ENCODE measurements at regions not wholly inside any gene's neighbourhood (a gene's known extent, or its start where the extent isn't known, plus 50 kb on each side); places are given as distances from the start of the nearest gene placed in this dataset.

DNA sequence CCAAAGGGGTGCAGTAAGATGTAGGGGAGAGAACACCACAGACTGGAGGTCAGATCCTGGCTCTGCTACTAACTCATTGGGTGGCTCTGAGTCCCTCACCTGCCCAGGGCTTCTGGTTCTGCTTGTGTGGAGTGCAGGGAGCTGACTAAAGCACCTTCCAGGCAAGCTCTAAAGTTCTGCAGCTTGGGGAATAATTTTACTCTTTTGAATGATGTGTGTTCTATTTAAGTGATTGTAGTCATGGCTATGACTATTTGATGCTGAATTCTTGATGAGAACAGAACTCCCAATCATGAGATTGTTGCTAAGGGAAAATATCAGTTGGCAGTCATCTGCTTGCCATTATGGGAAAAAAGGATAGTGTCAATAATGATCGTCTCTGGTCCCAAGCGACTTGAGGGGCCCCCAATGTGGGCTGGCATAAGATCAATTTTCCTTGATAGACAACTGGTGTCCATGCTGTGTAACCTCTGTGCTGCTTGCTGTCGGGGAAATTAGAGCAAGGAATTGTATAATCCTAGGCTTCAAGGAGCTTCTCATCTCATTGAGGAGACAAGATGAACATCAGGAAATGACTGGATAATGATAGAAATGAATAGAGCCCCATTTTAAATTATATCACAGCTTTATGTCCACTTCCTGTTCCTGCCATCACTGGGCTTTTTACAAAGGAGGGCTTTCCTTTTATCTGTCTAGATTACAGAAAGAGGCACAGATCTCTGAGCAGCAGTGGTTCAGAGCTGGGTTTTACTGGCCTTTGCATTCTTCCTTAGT, 131.7 kb downstream of the SLC4A3 start:
- Mint-ChIP-seq H3K4me3 (ENCODE audit: low read depth) (no peak overlapping the region), H3K4me1 (ENCODE audit: low read depth) (no peaks in the 10 kb centered on the region), H3K27me3 (peaks cover 29% of the 10 kb centered on the region), H3K27ac (no peak overlapping the region), H3K9me3 (ENCODE audit: low read depth) (no peaks in the 10 kb centered on the region), H3K36me3 (ENCODE audit: insufficient read depth) (no peaks in the 10 kb centered on the region)
- DNase-seq (ENCODE audit: low spot score, unreplicated experiment) = no peak
- TF ChIP-seq, protein P1, sequence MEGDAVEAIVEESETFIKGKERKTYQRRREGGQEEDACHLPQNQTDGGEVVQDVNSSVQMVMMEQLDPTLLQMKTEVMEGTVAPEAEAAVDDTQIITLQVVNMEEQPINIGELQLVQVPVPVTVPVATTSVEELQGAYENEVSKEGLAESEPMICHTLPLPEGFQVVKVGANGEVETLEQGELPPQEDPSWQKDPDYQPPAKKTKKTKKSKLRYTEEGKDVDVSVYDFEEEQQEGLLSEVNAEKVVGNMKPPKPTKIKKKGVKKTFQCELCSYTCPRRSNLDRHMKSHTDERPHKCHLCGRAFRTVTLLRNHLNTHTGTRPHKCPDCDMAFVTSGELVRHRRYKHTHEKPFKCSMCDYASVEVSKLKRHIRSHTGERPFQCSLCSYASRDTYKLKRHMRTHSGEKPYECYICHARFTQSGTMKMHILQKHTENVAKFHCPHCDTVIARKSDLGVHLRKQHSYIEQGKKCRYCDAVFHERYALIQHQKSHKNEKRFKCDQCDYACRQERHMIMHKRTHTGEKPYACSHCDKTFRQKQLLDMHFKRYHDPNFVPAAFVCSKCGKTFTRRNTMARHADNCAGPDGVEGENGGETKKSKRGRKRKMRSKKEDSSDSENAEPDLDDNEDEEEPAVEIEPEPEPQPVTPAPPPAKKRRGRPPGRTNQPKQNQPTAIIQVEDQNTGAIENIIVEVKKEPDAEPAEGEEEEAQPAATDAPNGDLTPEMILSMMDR (IDR thresholded peaks at IDR 0.05; ENCODE audit: unreplicated experiment) = no peak

DNA sequence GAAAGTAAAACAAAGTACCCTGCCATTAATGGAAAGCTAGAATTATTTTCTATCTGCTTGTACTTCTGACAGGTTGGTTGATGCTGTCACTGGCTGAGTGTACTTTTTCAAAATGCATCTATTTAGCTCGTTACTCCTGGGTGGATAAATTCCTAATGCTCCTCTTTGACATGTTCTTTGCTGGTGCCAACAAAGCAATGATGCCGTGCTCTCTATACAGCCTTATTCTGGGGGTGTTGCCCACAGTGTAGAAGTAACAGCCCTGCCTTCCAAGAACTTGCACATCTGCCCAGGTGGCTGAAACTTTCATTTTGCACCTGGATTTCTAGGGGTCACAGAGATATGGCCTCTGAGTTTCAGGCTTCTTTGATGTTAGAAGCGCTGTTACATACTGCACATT, 132.4 kb downstream of the SLC4A3 start:
- DNase-seq (ENCODE audit: low spot score, unreplicated experiment) = no peak
- H3K4me1 Mint-ChIP-seq (ENCODE audit: low read depth) = no peaks in the 10 kb centered on the region
- H3K9me3 Mint-ChIP-seq (ENCODE audit: low read depth) = no peaks in the 10 kb centered on the region
- no peak overlapping the region for H3K4me3 Mint-ChIP-seq (ENCODE audit: low read depth)
- no peak overlapping the region for H3K27ac Mint-ChIP-seq
- TF ChIP-seq, protein P1 (IDR thresholded peaks at IDR 0.05; ENCODE audit: unreplicated experiment) = no peak
- no peaks in the 10 kb centered on the region for H3K36me3 Mint-ChIP-seq (ENCODE audit: insufficient read depth)
- peaks cover 30% of the 10 kb centered on the region for H3K27me3 Mint-ChIP-seq

DNA sequence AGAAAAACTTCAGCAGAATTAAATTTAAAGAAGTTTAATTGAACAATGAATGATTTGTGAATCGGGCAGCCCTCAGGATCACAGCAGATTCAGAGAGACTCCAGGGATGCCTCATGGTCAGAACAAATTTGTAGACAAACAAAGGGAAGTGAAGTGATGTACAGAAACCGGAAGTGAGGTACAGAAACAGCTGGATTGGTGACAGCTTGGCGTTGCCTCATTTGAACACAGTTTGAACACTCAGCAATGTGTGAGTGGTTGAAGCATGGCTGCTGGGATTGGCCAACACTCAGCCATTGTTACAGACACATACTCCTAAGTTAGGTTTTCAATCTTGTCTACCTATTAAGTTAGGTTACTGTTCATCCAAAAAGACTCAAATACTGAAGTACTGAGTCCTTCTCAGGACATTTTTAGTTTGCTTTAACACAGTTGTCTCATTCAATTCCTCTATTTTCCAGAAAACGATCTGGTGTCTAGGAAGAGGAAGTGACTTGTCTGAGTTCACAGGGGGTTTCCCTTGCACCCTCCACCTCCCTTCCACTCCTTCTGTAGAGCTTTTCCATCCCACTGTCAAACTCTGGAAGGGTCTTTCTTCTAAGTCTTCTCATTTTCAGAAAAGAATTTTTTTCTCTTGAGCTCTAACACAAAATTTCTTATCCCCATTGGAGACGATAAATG, 137.9 kb downstream of the SLC4A3 start:
- Mint-ChIP-seq H3K4me1 (ENCODE audit: low read depth) (no peaks in the 10 kb centered on the region), H3K36me3 (ENCODE audit: insufficient read depth) (no peaks in the 10 kb centered on the region), H3K27ac (no peak overlapping the region), H3K9me3 (ENCODE audit: low read depth) (no peaks in the 10 kb centered on the region), H3K27me3 (peaks cover 20% of the 10 kb centered on the region), H3K4me3 (ENCODE audit: low read depth) (no peak overlapping the region)
- TF ChIP-seq, protein P1 (IDR thresholded peaks at IDR 0.05; ENCODE audit: unreplicated experiment) = no peak
- DNase-seq (ENCODE audit: low spot score, unreplicated experiment) = no peak

DNA sequence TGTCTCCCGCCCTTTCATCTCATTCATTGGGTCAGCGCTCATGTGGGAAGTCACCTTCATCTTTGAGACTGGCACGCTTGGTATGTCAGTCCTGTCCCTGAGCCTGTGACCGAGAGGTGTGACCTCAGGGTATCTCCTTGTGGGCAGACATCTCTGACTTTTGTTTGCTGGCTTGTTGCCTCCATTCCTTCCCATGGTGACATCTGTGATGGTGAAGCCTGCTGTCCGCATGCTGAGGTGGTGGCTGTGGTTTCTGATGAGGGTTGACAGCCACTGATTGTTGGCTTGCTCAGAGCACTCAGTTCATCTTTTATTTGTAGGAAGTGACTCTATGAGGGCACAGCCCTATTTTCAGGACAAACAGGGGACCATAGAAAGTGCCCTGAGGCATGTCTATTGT, 139.2 kb downstream of the SLC4A3 start:
- Mint-ChIP-seq H3K9me3 (ENCODE audit: low read depth) (no peaks in the 10 kb centered on the region), H3K27me3 (peaks cover 12% of the 10 kb centered on the region), H3K36me3 (ENCODE audit: insufficient read depth) (no peaks in the 10 kb centered on the region), H3K27ac (no peak overlapping the region), H3K4me1 (ENCODE audit: low read depth) (no peaks in the 10 kb centered on the region), H3K4me3 (ENCODE audit: low read depth) (no peak overlapping the region)
- TF ChIP-seq, protein P1 (IDR thresholded peaks at IDR 0.05; ENCODE audit: unreplicated experiment) = no peak
- DNase-seq (ENCODE audit: low spot score, unreplicated experiment) = no peak

DNA sequence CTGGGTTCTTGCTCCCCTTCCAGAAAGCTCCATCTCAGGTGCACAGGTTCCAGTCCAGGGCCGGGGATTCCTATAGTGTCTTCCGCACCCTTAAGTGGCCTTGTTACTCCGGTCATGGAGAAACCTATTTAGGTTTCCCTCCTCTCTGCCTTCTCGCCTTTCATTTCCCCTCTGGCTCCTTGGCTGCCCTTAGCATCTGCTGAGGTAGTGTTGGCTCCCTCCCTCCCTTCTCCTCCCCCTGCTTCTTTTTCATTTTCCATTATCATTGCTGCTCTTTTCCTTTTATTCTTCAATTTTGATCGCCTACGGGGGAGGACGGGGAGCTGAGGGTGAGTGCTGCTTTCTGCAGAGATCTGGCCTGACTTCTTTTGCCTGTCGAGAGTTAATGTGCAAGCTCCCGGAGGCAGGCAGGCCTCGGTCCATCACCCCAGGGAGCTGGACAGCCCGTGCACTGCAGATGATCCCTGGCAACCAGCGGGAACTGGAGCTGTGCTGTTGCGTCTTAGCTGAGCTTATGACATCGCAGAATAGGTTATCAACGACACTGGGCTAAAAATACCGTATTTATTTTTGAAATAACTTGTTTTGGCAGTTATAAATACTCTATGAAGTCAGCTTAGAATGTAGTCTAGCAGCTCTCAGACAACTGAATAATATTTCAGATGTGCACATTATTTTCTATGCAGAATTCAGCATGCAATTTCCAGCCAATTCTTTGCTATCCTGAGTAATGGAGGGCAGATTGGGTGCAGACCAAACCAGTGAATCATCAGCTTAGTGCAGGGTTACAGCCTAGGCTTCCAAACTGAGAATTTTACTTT, 141.9 kb downstream of the SLC4A3 start:
- Mint-ChIP-seq H3K27ac (no peak overlapping the region), H3K27me3 (peaks cover 15% of the 10 kb centered on the region), H3K9me3 (ENCODE audit: low read depth) (no peaks in the 10 kb centered on the region), H3K36me3 (ENCODE audit: insufficient read depth) (no peaks in the 10 kb centered on the region), H3K4me1 (ENCODE audit: low read depth) (peaks cover 7% of the 10 kb centered on the region), H3K4me3 (ENCODE audit: low read depth) (no peak overlapping the region)
- no peak for DNase-seq (ENCODE audit: low spot score, unreplicated experiment)
- TF ChIP-seq, protein P1 (IDR thresholded peaks at IDR 0.05; ENCODE audit: unreplicated experiment) = no peak
